ENCODE measurements at regions not wholly inside any gene's neighbourhood (a gene's known extent, or its start where the extent isn't known, plus 50 kb on each side); places are given as distances from the start of the nearest gene placed in this dataset.
"Not testable (repeated sequence)": the region's sequence is repeated elsewhere in the genome, so short reads cannot be mapped to it uniquely, and the experiment has no call there.

- Histone ChIP-seq H3K27me3 (ENCODE audit: control insufficient read depth in 2 of 2, insufficient read depth in 2 of 2, low read length in 2 of 2) (no peaks in the 10 kb centered on the region), H3K27ac (ENCODE audit: low read depth in 2 of 2, low read length in 2 of 2) (no peak overlapping the region), H3K4me3 (ENCODE audit: low read length in 2 of 2) (no peak overlapping the region), H3K36me3 (ENCODE audit: control insufficient read depth in 2 of 2, insufficient read depth in 2 of 2, low read length in 2 of 2) (no peaks in the 10 kb centered on the region), H3K4me1 (ENCODE audit: control insufficient read depth in 2 of 2, insufficient read depth in 2 of 2, low read length in 2 of 2) (no peaks in the 10 kb centered on the region), H3K9ac (ENCODE audit: low read depth in 1 of 2, low read length in 2 of 2) (no peak overlapping the region), H3K9me3 (ENCODE audit: control insufficient read depth in 2 of 2, low read length in 2 of 2) (peaks cover 0 to 2% of the 10 kb centered on the region in 2 donors)
These were observed 561.0 kb downstream of the INSC start for GRCh38 chr11:15675683-15676082.

- Histone ChIP-seq H3K27me3 (ENCODE audit: control insufficient read depth in 2 of 2, insufficient read depth in 2 of 2, low read length in 2 of 2) (no peaks in the 10 kb centered on the region), H3K4me3 (ENCODE audit: low read length in 2 of 2) (no peak overlapping the region), H3K4me1 (ENCODE audit: control insufficient read depth in 2 of 2, insufficient read depth in 2 of 2, low read length in 2 of 2) (no peaks in the 10 kb centered on the region), H3K9me3 (ENCODE audit: control insufficient read depth in 2 of 2, low read length in 2 of 2) (peaks cover 0 to 2% of the 10 kb centered on the region in 2 donors), H3K36me3 (ENCODE audit: control insufficient read depth in 2 of 2, insufficient read depth in 2 of 2, low read length in 2 of 2) (no peaks in the 10 kb centered on the region), H3K27ac (ENCODE audit: low read depth in 2 of 2, low read length in 2 of 2) (no peak overlapping the region), H3K9ac (ENCODE audit: low read depth in 1 of 2, low read length in 2 of 2) (no peak overlapping the region)
These were observed 562.5 kb downstream of the INSC start for GRCh38 chr11:15677181-15677580.

GRCh38 chr11:15683528-15683927 lies 568.8 kb downstream of the INSC start:
- H3K9ac ChIP-seq (ENCODE audit: low read depth in 1 of 2, low read length in 2 of 2), result no peak overlapping the region
- H3K9me3 ChIP-seq (ENCODE audit: control insufficient read depth in 2 of 2, low read length in 2 of 2), result no peaks in the 10 kb centered on the region
- H3K4me3 ChIP-seq (ENCODE audit: low read length in 2 of 2), result no peak overlapping the region
- no peak overlapping the region for H3K27ac ChIP-seq (ENCODE audit: low read depth in 2 of 2, low read length in 2 of 2)
- no peaks in the 10 kb centered on the region for H3K4me1 ChIP-seq (ENCODE audit: control insufficient read depth in 2 of 2, insufficient read depth in 2 of 2, low read length in 2 of 2)
- no peaks in the 10 kb centered on the region for H3K36me3 ChIP-seq (ENCODE audit: control insufficient read depth in 2 of 2, insufficient read depth in 2 of 2, low read length in 2 of 2)
- no peaks in the 10 kb centered on the region for H3K27me3 ChIP-seq (ENCODE audit: control insufficient read depth in 2 of 2, insufficient read depth in 2 of 2, low read length in 2 of 2)

- Histone ChIP-seq H3K27ac (ENCODE audit: low read depth in 2 of 2, low read length in 2 of 2) (no peak overlapping the region), H3K4me3 (ENCODE audit: low read length in 2 of 2) (no peak overlapping the region), H3K27me3 (ENCODE audit: control insufficient read depth in 2 of 2, insufficient read depth in 2 of 2, low read length in 2 of 2) (no peaks in the 10 kb centered on the region), H3K36me3 (ENCODE audit: control insufficient read depth in 2 of 2, insufficient read depth in 2 of 2, low read length in 2 of 2) (no peaks in the 10 kb centered on the region), H3K9me3 (ENCODE audit: control insufficient read depth in 2 of 2, low read length in 2 of 2) (no peaks in the 10 kb centered on the region), H3K4me1 (ENCODE audit: control insufficient read depth in 2 of 2, insufficient read depth in 2 of 2, low read length in 2 of 2) (no peaks in the 10 kb centered on the region), H3K9ac (ENCODE audit: low read depth in 1 of 2, low read length in 2 of 2) (no peak overlapping the region)
These were observed 570.6 kb downstream of the INSC start for GRCh38 chr11:15685306-15685705.

- H3K4me1 ChIP-seq (ENCODE audit: control insufficient read depth in 2 of 2, insufficient read depth in 2 of 2, low read length in 2 of 2); H3K36me3 ChIP-seq (ENCODE audit: control insufficient read depth in 2 of 2, insufficient read depth in 2 of 2, low read length in 2 of 2); H3K27ac ChIP-seq (ENCODE audit: low read depth in 2 of 2, low read length in 2 of 2); H3K27me3 ChIP-seq (ENCODE audit: control insufficient read depth in 2 of 2, insufficient read depth in 2 of 2, low read length in 2 of 2); H3K4me3 ChIP-seq (ENCODE audit: low read length in 2 of 2); H3K9me3 ChIP-seq (ENCODE audit: control insufficient read depth in 2 of 2, low read length in 2 of 2); H3K9ac ChIP-seq (ENCODE audit: low read depth in 1 of 2, low read length in 2 of 2): not testable (repeated sequence)
These were observed 571.5 kb downstream of the INSC start for GRCh38 chr11:15686259-15686658.

GRCh38 chr11:15687342-15687741 lies 572.6 kb downstream of the INSC start:
- Histone ChIP-seq H3K36me3 (ENCODE audit: control insufficient read depth in 2 of 2, insufficient read depth in 2 of 2, low read length in 2 of 2) (no peaks in the 10 kb centered on the region), H3K9ac (ENCODE audit: low read depth in 1 of 2, low read length in 2 of 2) (no peak overlapping the region), H3K27ac (ENCODE audit: low read depth in 2 of 2, low read length in 2 of 2) (no peak overlapping the region), H3K4me1 (ENCODE audit: control insufficient read depth in 2 of 2, insufficient read depth in 2 of 2, low read length in 2 of 2) (no peaks in the 10 kb centered on the region), H3K27me3 (ENCODE audit: control insufficient read depth in 2 of 2, insufficient read depth in 2 of 2, low read length in 2 of 2) (no peaks in the 10 kb centered on the region), H3K4me3 (ENCODE audit: low read length in 2 of 2) (no peak overlapping the region), H3K9me3 (ENCODE audit: control insufficient read depth in 2 of 2, low read length in 2 of 2) (no peaks in the 10 kb centered on the region)

- Histone ChIP-seq H3K9me3 (ENCODE audit: control insufficient read depth in 2 of 2, low read length in 2 of 2) (no peaks in the 10 kb centered on the region), H3K36me3 (ENCODE audit: control insufficient read depth in 2 of 2, insufficient read depth in 2 of 2, low read length in 2 of 2) (no peaks in the 10 kb centered on the region), H3K9ac (ENCODE audit: low read depth in 1 of 2, low read length in 2 of 2) (no peak overlapping the region), H3K4me3 (ENCODE audit: low read length in 2 of 2) (no peak overlapping the region), H3K4me1 (ENCODE audit: control insufficient read depth in 2 of 2, insufficient read depth in 2 of 2, low read length in 2 of 2) (no peaks in the 10 kb centered on the region), H3K27me3 (ENCODE audit: control insufficient read depth in 2 of 2, insufficient read depth in 2 of 2, low read length in 2 of 2) (no peaks in the 10 kb centered on the region), H3K27ac (ENCODE audit: low read depth in 2 of 2, low read length in 2 of 2) (no peak overlapping the region)
These were observed 573.6 kb downstream of the INSC start for GRCh38 chr11:15688351-15688792.

- no peak overlapping the region for H3K27ac ChIP-seq (ENCODE audit: low read depth in 2 of 2, low read length in 2 of 2)
- no peaks in the 10 kb centered on the region for H3K27me3 ChIP-seq (ENCODE audit: control insufficient read depth in 2 of 2, insufficient read depth in 2 of 2, low read length in 2 of 2)
- H3K4me1 ChIP-seq (ENCODE audit: control insufficient read depth in 2 of 2, insufficient read depth in 2 of 2, low read length in 2 of 2), result no peaks in the 10 kb centered on the region
- no peak overlapping the region for H3K4me3 ChIP-seq (ENCODE audit: low read length in 2 of 2)
- H3K9ac ChIP-seq (ENCODE audit: low read depth in 1 of 2, low read length in 2 of 2), result no peak overlapping the region
- no peaks in the 10 kb centered on the region for H3K9me3 ChIP-seq (ENCODE audit: control insufficient read depth in 2 of 2, low read length in 2 of 2)
- H3K36me3 ChIP-seq (ENCODE audit: control insufficient read depth in 2 of 2, insufficient read depth in 2 of 2, low read length in 2 of 2), result no peaks in the 10 kb centered on the region
These were observed 575.6 kb downstream of the INSC start for GRCh38 chr11:15690320-15690719.

- Histone ChIP-seq H3K4me1 (ENCODE audit: control insufficient read depth in 2 of 2, insufficient read depth in 2 of 2, low read length in 2 of 2) (no peaks in the 10 kb centered on the region), H3K36me3 (ENCODE audit: control insufficient read depth in 2 of 2, insufficient read depth in 2 of 2, low read length in 2 of 2) (no peaks in the 10 kb centered on the region), H3K27me3 (ENCODE audit: control insufficient read depth in 2 of 2, insufficient read depth in 2 of 2, low read length in 2 of 2) (no peaks in the 10 kb centered on the region), H3K9me3 (ENCODE audit: control insufficient read depth in 2 of 2, low read length in 2 of 2) (no peaks in the 10 kb centered on the region), H3K9ac (ENCODE audit: low read depth in 1 of 2, low read length in 2 of 2) (no peak overlapping the region), H3K4me3 (ENCODE audit: low read length in 2 of 2) (no peak overlapping the region), H3K27ac (ENCODE audit: low read depth in 2 of 2, low read length in 2 of 2) (no peak overlapping the region)
These were observed 578.0 kb downstream of the INSC start for GRCh38 chr11:15692739-15693138.

- Histone ChIP-seq H3K36me3 (ENCODE audit: control insufficient read depth in 2 of 2, insufficient read depth in 2 of 2, low read length in 2 of 2) (no peaks in the 10 kb centered on the region), H3K9ac (ENCODE audit: low read depth in 1 of 2, low read length in 2 of 2) (no peak overlapping the region), H3K4me3 (ENCODE audit: low read length in 2 of 2) (no peak overlapping the region), H3K9me3 (ENCODE audit: control insufficient read depth in 2 of 2, low read length in 2 of 2) (no peaks in the 10 kb centered on the region), H3K27me3 (ENCODE audit: control insufficient read depth in 2 of 2, insufficient read depth in 2 of 2, low read length in 2 of 2) (no peaks in the 10 kb centered on the region), H3K4me1 (ENCODE audit: control insufficient read depth in 2 of 2, insufficient read depth in 2 of 2, low read length in 2 of 2) (no peaks in the 10 kb centered on the region), H3K27ac (ENCODE audit: low read depth in 2 of 2, low read length in 2 of 2) (no peak overlapping the region)
These were observed 580.5 kb downstream of the INSC start for GRCh38 chr11:15695096-15695721.

GRCh38 chr11:15696069-15696468 lies 581.3 kb downstream of the INSC start:
- Histone ChIP-seq H3K4me3 (ENCODE audit: low read length in 2 of 2) (no peak overlapping the region), H3K27me3 (ENCODE audit: control insufficient read depth in 2 of 2, insufficient read depth in 2 of 2, low read length in 2 of 2) (no peaks in the 10 kb centered on the region), H3K9ac (ENCODE audit: low read depth in 1 of 2, low read length in 2 of 2) (no peak overlapping the region), H3K4me1 (ENCODE audit: control insufficient read depth in 2 of 2, insufficient read depth in 2 of 2, low read length in 2 of 2) (no peaks in the 10 kb centered on the region), H3K27ac (ENCODE audit: low read depth in 2 of 2, low read length in 2 of 2) (no peak overlapping the region), H3K36me3 (ENCODE audit: control insufficient read depth in 2 of 2, insufficient read depth in 2 of 2, low read length in 2 of 2) (no peaks in the 10 kb centered on the region), H3K9me3 (ENCODE audit: control insufficient read depth in 2 of 2, low read length in 2 of 2) (no peaks in the 10 kb centered on the region)
